Neutrophil (primary cell): ENCODE measurements at regions not wholly inside any gene's neighbourhood (a gene's known extent, or its start where the extent isn't known, plus 50 kb on each side); places are given as distances from the start of the nearest gene placed in this dataset.

Experiments used
- H3K27ac ChIP-seq: fragments of 200-600 bp; sonication (generic); 2 replicates; pipeline ENCODE4 v1.5.1; 2016; ENCODE audit warnings: mild to moderate bottlenecking, moderate library complexity
- H3K27me3 ChIP-seq: fragments of 200-600 bp; sonication (generic); 2 replicates; pipeline ENCODE4 v1.6.0; 2016; ENCODE audit warnings: mild to moderate bottlenecking
- H3K36me3 ChIP-seq: fragments of 200-600 bp; sonication (generic); 2 replicates; pipeline ENCODE4 v1.5.1; 2017
- H3K4me1 ChIP-seq, 2 experiments: fragments of 200-600 bp in 1 of 2; sonication (generic) in 1 of 2; 1 replicate in 1 of 2; 2 replicates in 1 of 2; pipeline versions ENCODE4 v1.5.1 to v1.6.1; 2013 to 2016; ENCODE audit warnings: low read depth in 1 of 2, low read length in 1 of 2, mild to moderate bottlenecking in 1 of 2, moderate library complexity in 1 of 2; ENCODE audit not compliant: control insufficient read depth in 1 of 2, insufficient read depth in 1 of 2
- H3K4me3 ChIP-seq, 2 experiments: fragments of 200-600 bp in 1 of 2; sonication (generic) in 1 of 2; 1 replicate in 1 of 2; 2 replicates in 1 of 2; pipeline ENCODE4 v1.5.1; 2013 to 2016; ENCODE audit warnings: low read depth in 1 of 2, low read length in 1 of 2, mild to moderate bottlenecking in 1 of 2, moderate library complexity in 1 of 2
- H3K9me3 ChIP-seq: fragments of 200-600 bp; sonication (generic); 2 replicates; pipeline ENCODE4 v1.5.1; 2016
- CTCF ChIP-seq: fragments of 200-600 bp; sonication (generic); IDR thresholded peaks from 2 replicates; pipeline ENCODE4 v1.5.1; 2016; ENCODE audit warnings: antibody characterized with exemption

GRCh38 chr2:176621350-176621749 is 352.1 kb downstream of the MTX2 start:
- TF ChIP-seq CTCF = no peak
- Histone ChIP-seq H3K27me3 (peaks cover 85% of the 10 kb centered on the region), H3K27ac (no peak overlapping the region), H3K4me1 (no peaks in the 10 kb centered on the region), H3K4me3 (no peak overlapping the region), H3K9me3 (no peaks in the 10 kb centered on the region), H3K36me3 (no peaks in the 10 kb centered on the region)

- no peak overlapping the region for H3K27ac ChIP-seq
- no peaks in the 10 kb centered on the region for H3K9me3 ChIP-seq
- TF ChIP-seq CTCF = no peak
- no peak overlapping the region for H3K4me3 ChIP-seq
- peaks cover 91% of the 10 kb centered on the region for H3K27me3 ChIP-seq
- H3K36me3 ChIP-seq = no peaks in the 10 kb centered on the region
- H3K4me1 ChIP-seq = no peaks in the 10 kb centered on the region
Observed at GRCh38 chr2:176622792-176623191, 353.6 kb downstream of the MTX2 start.

- H3K27ac ChIP-seq = no peak overlapping the region
- peaks cover 97% of the 10 kb centered on the region for H3K27me3 ChIP-seq
- no peaks in the 10 kb centered on the region for H3K9me3 ChIP-seq
- H3K4me1 ChIP-seq = no peaks in the 10 kb centered on the region
- no peak for TF ChIP-seq CTCF
- H3K36me3 ChIP-seq = no peaks in the 10 kb centered on the region
- H3K4me3 ChIP-seq = no peak overlapping the region
Observed at GRCh38 chr2:176626796-176627195, 357.6 kb downstream of the MTX2 start.

GRCh38 chr2:176628438-176628837 is 359.2 kb downstream of the MTX2 start:
- Histone ChIP-seq H3K9me3 (no peaks in the 10 kb centered on the region), H3K27me3 (peaks cover 95% of the 10 kb centered on the region), H3K27ac (no peak overlapping the region), H3K4me3 (no peak overlapping the region), H3K36me3 (no peaks in the 10 kb centered on the region), H3K4me1 (no peaks in the 10 kb centered on the region)
- TF ChIP-seq CTCF = no peak

- H3K4me3 ChIP-seq = no peak overlapping the region
- H3K27ac ChIP-seq = no peak overlapping the region
- peaks cover 98% of the 10 kb centered on the region for H3K27me3 ChIP-seq
- no peak for TF ChIP-seq CTCF
- peaks cover 6 to 8% of the 10 kb centered on the region in 2 experiments for H3K4me1 ChIP-seq
- no peaks in the 10 kb centered on the region for H3K9me3 ChIP-seq
- H3K36me3 ChIP-seq = no peaks in the 10 kb centered on the region
Observed at GRCh38 chr2:176633754-176634153, 364.5 kb downstream of the MTX2 start.

GRCh38 chr2:176636401-176636800 is 367.2 kb downstream of the MTX2 start:
- H3K4me1 ChIP-seq = peaks cover 6 to 8% of the 10 kb centered on the region in 2 experiments
- TF ChIP-seq CTCF = no peak
- no peaks in the 10 kb centered on the region for H3K36me3 ChIP-seq
- no peak overlapping the region for H3K4me3 ChIP-seq
- no peaks in the 10 kb centered on the region for H3K9me3 ChIP-seq
- no peak overlapping the region for H3K27ac ChIP-seq
- peaks cover 98% of the 10 kb centered on the region for H3K27me3 ChIP-seq
